Adipocyte (in vitro differentiated cells): ENCODE measurements at regions not wholly inside any gene's neighbourhood (a gene's known extent, or its start where the extent isn't known, plus 50 kb on each side); places are given as distances from the start of the nearest gene placed in this dataset.

ENCODE experiments used
- DNase-seq: peaks from one replicate; pipeline ENCODE4 v3.0.0-alpha.2; 2015; ENCODE audit warnings: low read depth
- H3K27me3 ChIP-seq: replicated peaks from 2 replicates; pipeline ENCODE4 v1.7.0; 2013; ENCODE audit warnings: mild to moderate bottlenecking, low read length, moderate library complexity; ENCODE audit not compliant: control insufficient read depth, insufficient read depth
- H3K36me3 ChIP-seq: 2 replicates; pipeline ENCODE4 v1.7.0; 2013; ENCODE audit warnings: low read length, mild to moderate bottlenecking, moderate library complexity; ENCODE audit not compliant: control insufficient read depth, insufficient read depth, severe bottlenecking
- H3K4me1 ChIP-seq: 2 replicates; pipeline ENCODE4 v1.7.0; 2013; ENCODE audit warnings: mild to moderate bottlenecking, low read length, moderate library complexity; ENCODE audit not compliant: control insufficient read depth, insufficient read depth
- H3K4me3 ChIP-seq: 2 replicates; pipeline ENCODE4 v1.7.0; 2013; ENCODE audit warnings: mild to moderate bottlenecking, low read length, moderate library complexity
- H3K9ac ChIP-seq: 2 replicates; pipeline ENCODE4 v1.7.0; 2013; ENCODE audit warnings: mild to moderate bottlenecking, low read length, moderate library complexity
- H3K9me3 ChIP-seq: 2 replicates; pipeline ENCODE4 v1.7.0; 2013; ENCODE audit warnings: mild to moderate bottlenecking, low read length, moderate library complexity; ENCODE audit not compliant: control insufficient read depth

- no peak overlapping the region for H3K9ac ChIP-seq
- no peaks in the 10 kb centered on the region for H3K9me3 ChIP-seq
- no peaks in the 10 kb centered on the region for H3K36me3 ChIP-seq
- no peaks in the 10 kb centered on the region for H3K27me3 ChIP-seq
- H3K4me1 ChIP-seq, result peaks cover 38% of the 10 kb centered on the region
- no peak for DNase-seq
- no peak overlapping the region for H3K4me3 ChIP-seq
These were observed 255.5 kb upstream of the TGFBR2 start for GRCh38 chr3:30350901-30351300.

GRCh38 chr3:30352410-30353318 lies 253.7 kb upstream of the TGFBR2 start:
- Histone ChIP-seq H3K4me3 (no peak overlapping the region), H3K4me1 (peaks cover 27% of the 10 kb centered on the region), H3K9ac (no peak overlapping the region), H3K9me3 (no peaks in the 10 kb centered on the region), H3K36me3 (no peaks in the 10 kb centered on the region), H3K27me3 (no peaks in the 10 kb centered on the region)
- peak; percentile 41 for DNase-seq

GRCh38 chr3:30353711-30354467 lies 252.5 kb upstream of the TGFBR2 start:
- Histone ChIP-seq H3K36me3 (no peaks in the 10 kb centered on the region), H3K9me3 (no peaks in the 10 kb centered on the region), H3K4me1 (peaks cover 23% of the 10 kb centered on the region), H3K27me3 (no peaks in the 10 kb centered on the region), H3K9ac (no peak overlapping the region), H3K4me3 (no peak overlapping the region)
- no peak for DNase-seq

GRCh38 chr3:30354513-30354912 lies 251.9 kb upstream of the TGFBR2 start:
- Histone ChIP-seq H3K9me3 (no peaks in the 10 kb centered on the region), H3K4me1 (peaks cover 23% of the 10 kb centered on the region), H3K27me3 (no peaks in the 10 kb centered on the region), H3K9ac (no peak overlapping the region), H3K36me3 (no peaks in the 10 kb centered on the region), H3K4me3 (no peak overlapping the region)
- DNase-seq, result no peak

GRCh38 chr3:30354972-30355371 lies 251.4 kb upstream of the TGFBR2 start:
- Histone ChIP-seq H3K36me3 (no peaks in the 10 kb centered on the region), H3K4me3 (no peak overlapping the region), H3K4me1 (peaks cover 23% of the 10 kb centered on the region), H3K27me3 (no peaks in the 10 kb centered on the region), H3K9me3 (no peaks in the 10 kb centered on the region), H3K9ac (no peak overlapping the region)
- no peak for DNase-seq

- peak; percentile 52 for DNase-seq
- Histone ChIP-seq H3K4me3 (no peak overlapping the region), H3K9me3 (no peaks in the 10 kb centered on the region), H3K36me3 (no peaks in the 10 kb centered on the region), H3K9ac (no peak overlapping the region), H3K27me3 (no peaks in the 10 kb centered on the region), H3K4me1 (peaks cover 21% of the 10 kb centered on the region)
These were observed 250.8 kb upstream of the TGFBR2 start for GRCh38 chr3:30355622-30356021.

GRCh38 chr3:30356866-30357753 lies 249.3 kb upstream of the TGFBR2 start:
- no peaks in the 10 kb centered on the region for H3K9me3 ChIP-seq
- H3K4me1 ChIP-seq, result peaks cover 21% of the 10 kb centered on the region
- H3K4me3 ChIP-seq, result no peak overlapping the region
- no peaks in the 10 kb centered on the region for H3K36me3 ChIP-seq
- peak; percentile 58 for DNase-seq
- no peak overlapping the region for H3K9ac ChIP-seq
- no peaks in the 10 kb centered on the region for H3K27me3 ChIP-seq

- no peak overlapping the region for H3K4me3 ChIP-seq
- no peak overlapping the region for H3K9ac ChIP-seq
- H3K36me3 ChIP-seq, result no peaks in the 10 kb centered on the region
- no peak for DNase-seq
- H3K9me3 ChIP-seq, result no peaks in the 10 kb centered on the region
- peaks cover 21% of the 10 kb centered on the region for H3K4me1 ChIP-seq
- no peaks in the 10 kb centered on the region for H3K27me3 ChIP-seq
These were observed 248.5 kb upstream of the TGFBR2 start for GRCh38 chr3:30357897-30358296.

GRCh38 chr3:30358871-30359270 lies 247.5 kb upstream of the TGFBR2 start:
- H3K9ac ChIP-seq, result no peak overlapping the region
- no peaks in the 10 kb centered on the region for H3K36me3 ChIP-seq
- H3K9me3 ChIP-seq, result no peaks in the 10 kb centered on the region
- no peak overlapping the region for H3K4me3 ChIP-seq
- H3K27me3 ChIP-seq, result no peaks in the 10 kb centered on the region
- DNase-seq, result no peak
- peaks cover 18% of the 10 kb centered on the region for H3K4me1 ChIP-seq

GRCh38 chr3:30368978-30369377 lies 237.4 kb upstream of the TGFBR2 start:
- DNase-seq, result peak; percentile 75
- H3K4me3 ChIP-seq, result no peak overlapping the region
- H3K36me3 ChIP-seq, result no peaks in the 10 kb centered on the region

More at GRCh38 chr3:30368978-30369377, 237.4 kb upstream of the TGFBR2 start:
- Histone ChIP-seq H3K9ac (no peak overlapping the region), H3K4me1 (peaks cover 23% of the 10 kb centered on the region), H3K9me3 (no peaks in the 10 kb centered on the region), H3K27me3 (no peaks in the 10 kb centered on the region)
